ENCODE measurements at regions not wholly inside any gene's neighbourhood (a gene's known extent, or its start where the extent isn't known, plus 50 kb on each side); places are given as distances from the start of the nearest gene placed in this dataset.

DNA sequence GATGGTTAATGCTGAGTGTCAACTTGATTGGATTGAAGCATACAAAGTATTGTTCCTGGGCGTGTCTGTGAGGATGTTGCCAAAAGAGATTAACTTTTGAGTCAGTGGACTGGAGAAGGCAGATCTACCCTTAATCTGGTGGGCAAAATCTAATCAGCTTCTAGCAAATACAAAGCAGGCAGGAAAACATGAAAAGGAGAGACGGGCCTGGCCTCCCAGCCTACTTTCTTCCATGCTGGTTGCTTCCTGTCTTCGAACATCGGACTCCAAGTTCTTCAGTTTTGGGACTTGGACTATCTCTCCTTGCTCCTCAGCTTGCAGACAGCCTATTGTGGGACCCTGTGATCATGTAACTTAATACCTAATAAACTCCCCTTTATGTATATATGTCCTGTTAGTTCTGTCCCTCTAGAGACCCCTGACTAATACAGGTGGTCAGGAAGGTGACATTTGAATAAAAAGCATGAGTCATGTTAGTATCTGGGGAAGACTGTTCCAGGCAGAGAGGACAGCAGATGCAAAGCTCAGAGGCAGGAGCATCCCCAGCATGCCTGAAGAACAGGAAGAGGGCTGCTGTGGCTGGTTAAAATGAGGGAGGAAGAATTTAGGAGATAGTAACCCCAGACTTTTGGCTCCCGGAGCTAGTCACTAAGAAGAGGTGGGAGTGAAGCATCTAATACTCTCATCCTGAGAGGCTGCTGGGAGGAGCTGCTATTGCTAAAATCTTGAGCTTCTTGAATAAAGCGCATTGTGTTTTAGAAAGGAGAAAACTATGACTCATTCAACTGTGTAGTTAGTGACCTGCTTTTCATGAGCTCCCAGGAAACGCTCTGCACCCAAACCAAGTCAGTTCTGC, 207.4 kb upstream of the HES1 start:
- TF ChIP-seq GATA3 (IDR thresholded peaks at IDR 0.05; ENCODE audit: low read depth, low read length) = no peak
- no peak for TF ChIP-seq GATA2 (IDR thresholded peaks at IDR 0.05; ENCODE audit: low read depth, low read length)

DNA sequence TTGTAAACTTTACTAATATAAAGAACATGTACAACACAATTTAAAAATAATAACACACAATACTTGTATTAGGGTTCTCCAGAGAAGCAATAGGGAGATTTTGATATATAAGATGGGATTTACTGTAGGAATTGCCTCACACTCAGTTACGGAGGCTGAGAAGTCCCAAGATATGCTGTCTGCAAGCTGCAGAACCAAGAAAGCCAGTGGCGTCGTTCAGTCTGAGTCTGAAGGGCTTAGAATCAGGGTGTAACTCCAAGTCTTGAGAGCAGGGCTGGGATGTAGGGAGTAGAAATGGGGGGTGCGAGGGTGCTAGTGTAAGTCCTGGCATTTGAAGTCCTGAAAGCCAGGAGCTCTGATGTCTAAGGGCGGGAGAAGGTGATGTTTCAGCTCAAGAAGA, 206.6 kb upstream of the HES1 start:
- TF ChIP-seq GATA2 (IDR thresholded peaks at IDR 0.05; ENCODE audit: low read depth, low read length) (no peak), GATA3 (IDR thresholded peaks at IDR 0.05; ENCODE audit: low read depth, low read length) (no peak)

GRCh38 chr3:193929921-193930646, 205.9 kb upstream of the HES1 start:
- TF ChIP-seq GATA3 (IDR thresholded peaks at IDR 0.05; ENCODE audit: low read depth, low read length) (no peak), GATA2 (IDR thresholded peaks at IDR 0.05; ENCODE audit: low read depth, low read length) (no peak)

DNA sequence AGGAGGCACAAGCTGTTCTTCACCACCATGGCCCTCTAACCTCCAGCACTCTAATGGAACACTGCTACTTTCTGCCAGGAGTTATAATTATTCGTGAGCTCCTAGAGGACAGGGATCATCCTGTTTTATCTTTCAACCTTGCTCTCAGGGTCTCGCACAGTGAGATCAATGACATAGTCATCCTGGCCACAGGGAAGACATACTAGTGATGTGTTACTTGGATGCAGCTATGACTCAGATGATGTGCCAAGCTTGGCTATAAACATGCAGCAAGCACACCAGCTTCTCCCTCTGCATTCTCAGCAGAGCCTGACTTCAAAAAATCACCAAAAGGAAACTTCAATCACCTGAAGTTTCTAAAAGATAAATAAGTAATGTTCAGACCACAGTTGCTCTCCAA, 203.8 kb upstream of the HES1 start:
- TF ChIP-seq GATA3 (IDR thresholded peaks at IDR 0.05; ENCODE audit: low read depth, low read length) = no peak
- no peak for TF ChIP-seq GATA2 (IDR thresholded peaks at IDR 0.05; ENCODE audit: low read depth, low read length)

- TF ChIP-seq GATA3 (IDR thresholded peaks at IDR 0.05; ENCODE audit: low read depth, low read length) (no peak), GATA2 (IDR thresholded peaks at IDR 0.05; ENCODE audit: low read depth, low read length) (no peak)
Observed at GRCh38 chr3:193932576-193932975, 203.4 kb upstream of the HES1 start.

- no peak for TF ChIP-seq GATA2 (IDR thresholded peaks at IDR 0.05; ENCODE audit: low read depth, low read length)
- no peak for TF ChIP-seq GATA3 (IDR thresholded peaks at IDR 0.05; ENCODE audit: low read depth, low read length)
Observed at GRCh38 chr3:193933451-193933850, 202.5 kb upstream of the HES1 start.

GRCh38 chr3:193935916-193936315, 200.0 kb upstream of the HES1 start:
- no peak for TF ChIP-seq GATA2 (IDR thresholded peaks at IDR 0.05; ENCODE audit: low read depth, low read length)
- no peak for TF ChIP-seq GATA3 (IDR thresholded peaks at IDR 0.05; ENCODE audit: low read depth, low read length)

DNA sequence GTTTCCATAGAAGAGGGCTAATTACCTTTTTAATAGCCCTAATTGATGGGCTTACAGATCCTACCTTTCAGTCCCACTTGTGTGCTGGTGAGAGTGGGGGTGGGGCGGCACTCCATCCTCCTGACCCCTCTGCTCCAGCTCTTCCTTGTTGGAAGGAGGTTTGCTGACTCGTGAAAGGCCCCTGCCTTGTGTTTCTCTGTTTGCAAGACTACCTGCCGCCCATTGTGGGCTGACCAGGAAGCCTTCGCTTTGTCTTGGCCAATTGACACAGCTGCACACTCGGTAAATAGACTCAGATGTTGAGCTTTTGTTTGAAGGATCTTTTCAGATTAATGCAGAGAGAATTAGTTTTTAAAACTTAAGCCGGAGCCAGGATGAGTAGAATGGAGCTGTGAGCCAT, 197.3 kb upstream of the HES1 start:
- TF ChIP-seq GATA3 (IDR thresholded peaks at IDR 0.05; ENCODE audit: low read depth, low read length) = no peak
- no peak for TF ChIP-seq GATA2 (IDR thresholded peaks at IDR 0.05; ENCODE audit: low read depth, low read length)

- no peak for TF ChIP-seq GATA3 (IDR thresholded peaks at IDR 0.05; ENCODE audit: low read depth, low read length)
Observed at GRCh38 chr3:193939527-193939926, 196.4 kb upstream of the HES1 start.

GRCh38 chr3:193940526-193940925, 195.4 kb upstream of the HES1 start:
- TF ChIP-seq GATA2 (IDR thresholded peaks at IDR 0.05; ENCODE audit: low read depth, low read length) (no peak), GATA3 (IDR thresholded peaks at IDR 0.05; ENCODE audit: low read depth, low read length) (no peak)

DNA sequence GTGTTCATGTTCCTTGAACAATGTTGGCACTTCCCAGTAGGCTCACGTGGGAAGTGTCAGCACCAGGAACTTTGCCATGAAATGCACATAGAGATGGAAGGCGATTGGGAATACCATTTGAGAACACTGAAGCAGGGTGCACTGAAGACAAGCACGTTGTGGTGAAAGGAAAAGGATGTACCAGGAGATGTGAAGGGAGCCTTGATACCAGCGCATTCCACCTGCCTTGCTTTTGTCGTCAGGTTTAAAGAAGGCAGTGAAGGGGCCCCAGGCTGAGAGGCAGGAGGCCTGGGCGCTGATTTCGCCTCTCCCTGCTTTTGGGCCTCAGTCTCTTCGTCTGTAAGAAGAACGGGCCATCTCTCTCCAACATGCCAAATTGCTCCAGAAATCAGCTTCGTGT, 194.5 kb upstream of the HES1 start:
- TF ChIP-seq GATA3 (IDR thresholded peaks at IDR 0.05; ENCODE audit: low read depth, low read length) (no peak), GATA2 (IDR thresholded peaks at IDR 0.05; ENCODE audit: low read depth, low read length) (no peak)

- TF ChIP-seq GATA2 (IDR thresholded peaks at IDR 0.05; ENCODE audit: low read depth, low read length) = no peak
- no peak for TF ChIP-seq GATA3 (IDR thresholded peaks at IDR 0.05; ENCODE audit: low read depth, low read length)
Observed at GRCh38 chr3:193942516-193943055, 193.4 kb upstream of the HES1 start.

- TF ChIP-seq GATA2 (IDR thresholded peaks at IDR 0.05; ENCODE audit: low read depth, low read length) (no peak), GATA3 (IDR thresholded peaks at IDR 0.05; ENCODE audit: low read depth, low read length) (no peak)
Observed at GRCh38 chr3:193943200-193943599, 192.7 kb upstream of the HES1 start.

DNA sequence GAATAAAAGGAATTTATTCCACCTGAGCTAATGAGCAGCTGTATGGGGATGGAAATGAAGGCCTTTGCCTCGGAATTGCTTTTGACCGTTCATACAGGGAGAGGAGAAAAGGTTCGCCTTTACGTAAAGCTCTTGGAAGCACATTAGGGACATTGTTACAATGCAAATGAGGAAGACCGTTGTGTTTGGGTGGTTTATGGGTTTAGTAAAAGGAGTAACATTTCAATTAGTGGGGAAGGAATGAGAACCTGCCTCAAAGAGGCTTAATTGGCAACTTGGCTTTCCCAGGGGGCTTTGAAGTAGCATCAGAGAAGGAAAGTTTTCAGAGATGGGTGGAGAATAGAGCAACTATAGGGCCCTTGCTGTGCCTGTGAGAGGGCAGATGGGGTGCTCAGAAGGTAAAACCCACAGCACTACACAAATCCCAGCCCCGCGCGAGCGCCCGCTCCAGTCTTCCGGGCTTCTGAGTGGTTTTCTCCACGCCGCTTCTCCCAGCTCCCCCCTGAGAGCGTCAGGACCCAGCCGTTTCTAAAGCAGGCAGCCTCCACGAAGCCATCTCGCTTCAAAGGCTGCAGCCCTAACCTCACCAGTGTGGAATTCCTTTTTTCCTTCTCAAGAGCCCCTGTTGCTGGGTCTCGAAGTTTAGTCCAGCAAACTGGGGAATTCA, 192.0 kb upstream of the HES1 start:
- no peak for TF ChIP-seq GATA2 (IDR thresholded peaks at IDR 0.05; ENCODE audit: low read depth, low read length)
- TF ChIP-seq GATA3 (IDR thresholded peaks at IDR 0.05; ENCODE audit: low read depth, low read length) = no peak

Data from SH-SY5Y (cell line).